ENCODE measurements at regions not wholly inside any gene's neighbourhood (a gene's known extent, or its start where the extent isn't known, plus 50 kb on each side); places are given as distances from the start of the nearest gene placed in this dataset.

DNA sequence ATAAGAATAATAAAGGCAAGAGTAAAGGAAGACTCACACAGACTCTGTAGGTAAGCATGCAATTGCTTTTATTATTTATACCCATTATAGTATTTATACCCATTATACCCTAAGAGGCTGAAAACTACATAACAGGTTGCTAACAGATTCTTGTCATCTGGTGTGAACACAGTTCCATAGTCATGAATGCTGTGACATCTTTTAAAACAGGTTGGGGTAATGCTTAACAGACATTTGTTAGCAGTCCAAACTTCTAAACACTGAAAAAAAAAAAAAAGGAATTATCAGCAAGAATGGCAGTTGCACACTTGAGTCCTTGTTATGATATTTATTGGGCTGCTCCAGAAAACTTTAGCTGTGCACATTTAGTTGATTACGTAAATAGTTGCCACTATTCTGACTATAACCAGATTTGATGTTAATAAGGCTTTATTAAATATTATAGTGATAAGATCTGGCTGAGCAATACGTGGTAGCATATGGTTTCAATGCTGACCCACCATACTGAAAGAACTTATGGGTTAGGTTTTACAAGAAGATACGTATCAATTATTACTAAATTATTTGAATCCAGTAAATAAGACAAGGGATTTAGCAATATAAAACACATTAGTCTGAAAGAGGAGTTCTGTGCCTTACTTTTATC lies 888.8 kb downstream of the LRRTM4 start:
- H4K20me1 ChIP-seq (ENCODE audit: insufficient read depth): no peaks in the 10 kb centered on the region
- no peak for DNase-seq (ENCODE audit: low read depth, low spot score)
- POLR2A ChIA-PET: no interaction called here
- intact Hi-C loops (cut with micrococcal nuclease): no loop called here
- no peaks in the 10 kb centered on the region for H3K9me2 ChIP-seq (ENCODE audit: insufficient read depth)
- H2AFZ ChIP-seq (ENCODE audit: low read depth, low read length, poor library complexity, severe bottlenecking): no peak overlapping the region
- H3K4me2 ChIP-seq (ENCODE audit: low read length): no peak overlapping the region
- no peaks in the 10 kb centered on the region for H3K4me1 ChIP-seq (ENCODE audit: control insufficient read depth in 1 of 2, insufficient read depth in 2 of 2, low read length in 2 of 2)
- ATAC-seq: no peak
- no peak overlapping the region for H3K4me3 ChIP-seq (replicated peaks in 1 of 2; ENCODE audit: low read depth in 1 of 2, low read length in 2 of 2)
- CTCF ChIA-PET: no interaction called here
- H3K79me2 ChIP-seq (ENCODE audit: insufficient read depth, low read length): no peaks in the 10 kb centered on the region
- H3K27me3 ChIP-seq (ENCODE audit: insufficient read depth, low read length): no peaks in the 10 kb centered on the region
- no peak overlapping the region for H3K9ac ChIP-seq (ENCODE audit: low read length)
- H3K27ac ChIP-seq (ENCODE audit: low read depth, low read length): no peak overlapping the region
- no peaks in the 10 kb centered on the region for H3K36me3 ChIP-seq (ENCODE audit: control insufficient read depth in 1 of 2, insufficient read depth in 2 of 2, low read length in 2 of 2)
- RAD21 ChIA-PET (ENCODE audit: low non-redundant PET in 1 of 2, low total read pairs in 2 of 2, uncharacterized antibody in 2 of 2, unreplicated experiment in 2 of 2): no interaction called here
- no TSS peak for BruUV-seq (replicated peaks)
- H3K9me3 ChIP-seq (ENCODE audit: control insufficient read depth in 1 of 2, insufficient read depth in 1 of 2, low read depth in 1 of 2, low read length in 2 of 2): peaks cover 16 to 23% of the 10 kb centered on the region in 2 experiments; a peak in 2 of 4 replicates
- TF ChIP-seq, protein P1, sequence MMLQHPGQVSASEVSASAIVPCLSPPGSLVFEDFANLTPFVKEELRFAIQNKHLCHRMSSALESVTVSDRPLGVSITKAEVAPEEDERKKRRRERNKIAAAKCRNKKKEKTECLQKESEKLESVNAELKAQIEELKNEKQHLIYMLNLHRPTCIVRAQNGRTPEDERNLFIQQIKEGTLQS (IDR thresholded peaks at IDR 0.05): no peak
- TF ChIP-seq, protein P2, sequence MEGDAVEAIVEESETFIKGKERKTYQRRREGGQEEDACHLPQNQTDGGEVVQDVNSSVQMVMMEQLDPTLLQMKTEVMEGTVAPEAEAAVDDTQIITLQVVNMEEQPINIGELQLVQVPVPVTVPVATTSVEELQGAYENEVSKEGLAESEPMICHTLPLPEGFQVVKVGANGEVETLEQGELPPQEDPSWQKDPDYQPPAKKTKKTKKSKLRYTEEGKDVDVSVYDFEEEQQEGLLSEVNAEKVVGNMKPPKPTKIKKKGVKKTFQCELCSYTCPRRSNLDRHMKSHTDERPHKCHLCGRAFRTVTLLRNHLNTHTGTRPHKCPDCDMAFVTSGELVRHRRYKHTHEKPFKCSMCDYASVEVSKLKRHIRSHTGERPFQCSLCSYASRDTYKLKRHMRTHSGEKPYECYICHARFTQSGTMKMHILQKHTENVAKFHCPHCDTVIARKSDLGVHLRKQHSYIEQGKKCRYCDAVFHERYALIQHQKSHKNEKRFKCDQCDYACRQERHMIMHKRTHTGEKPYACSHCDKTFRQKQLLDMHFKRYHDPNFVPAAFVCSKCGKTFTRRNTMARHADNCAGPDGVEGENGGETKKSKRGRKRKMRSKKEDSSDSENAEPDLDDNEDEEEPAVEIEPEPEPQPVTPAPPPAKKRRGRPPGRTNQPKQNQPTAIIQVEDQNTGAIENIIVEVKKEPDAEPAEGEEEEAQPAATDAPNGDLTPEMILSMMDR (IDR thresholded peaks at IDR 0.05 in 2 of 3, conservative IDR thresholded peaks at IDR 0.05 in 1 of 3; ENCODE audit: borderline replicate concordance in 1 of 3, insufficient read depth in 1 of 3, low read depth in 2 of 3, low read length in 2 of 3): no peak
- TF ChIP-seq, protein P3, sequence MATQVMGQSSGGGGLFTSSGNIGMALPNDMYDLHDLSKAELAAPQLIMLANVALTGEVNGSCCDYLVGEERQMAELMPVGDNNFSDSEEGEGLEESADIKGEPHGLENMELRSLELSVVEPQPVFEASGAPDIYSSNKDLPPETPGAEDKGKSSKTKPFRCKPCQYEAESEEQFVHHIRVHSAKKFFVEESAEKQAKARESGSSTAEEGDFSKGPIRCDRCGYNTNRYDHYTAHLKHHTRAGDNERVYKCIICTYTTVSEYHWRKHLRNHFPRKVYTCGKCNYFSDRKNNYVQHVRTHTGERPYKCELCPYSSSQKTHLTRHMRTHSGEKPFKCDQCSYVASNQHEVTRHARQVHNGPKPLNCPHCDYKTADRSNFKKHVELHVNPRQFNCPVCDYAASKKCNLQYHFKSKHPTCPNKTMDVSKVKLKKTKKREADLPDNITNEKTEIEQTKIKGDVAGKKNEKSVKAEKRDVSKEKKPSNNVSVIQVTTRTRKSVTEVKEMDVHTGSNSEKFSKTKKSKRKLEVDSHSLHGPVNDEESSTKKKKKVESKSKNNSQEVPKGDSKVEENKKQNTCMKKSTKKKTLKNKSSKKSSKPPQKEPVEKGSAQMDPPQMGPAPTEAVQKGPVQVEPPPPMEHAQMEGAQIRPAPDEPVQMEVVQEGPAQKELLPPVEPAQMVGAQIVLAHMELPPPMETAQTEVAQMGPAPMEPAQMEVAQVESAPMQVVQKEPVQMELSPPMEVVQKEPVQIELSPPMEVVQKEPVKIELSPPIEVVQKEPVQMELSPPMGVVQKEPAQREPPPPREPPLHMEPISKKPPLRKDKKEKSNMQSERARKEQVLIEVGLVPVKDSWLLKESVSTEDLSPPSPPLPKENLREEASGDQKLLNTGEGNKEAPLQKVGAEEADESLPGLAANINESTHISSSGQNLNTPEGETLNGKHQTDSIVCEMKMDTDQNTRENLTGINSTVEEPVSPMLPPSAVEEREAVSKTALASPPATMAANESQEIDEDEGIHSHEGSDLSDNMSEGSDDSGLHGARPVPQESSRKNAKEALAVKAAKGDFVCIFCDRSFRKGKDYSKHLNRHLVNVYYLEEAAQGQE (IDR thresholded peaks at IDR 0.05; ENCODE audit: low read depth): no peak
- TF ChIP-seq CBX3 (IDR thresholded peaks at IDR 0.05; ENCODE audit: low read depth): no peak
- TF ChIP-seq SRF (IDR thresholded peaks at IDR 0.05; ENCODE audit: low read depth): no peak
